Neural cell (in vitro differentiated cells): ENCODE measurements at regions not wholly inside any gene's neighbourhood (a gene's known extent, or its start where the extent isn't known, plus 50 kb on each side); places are given as distances from the start of the nearest gene placed in this dataset.

Source experiments
- H2AFZ ChIP-seq: fragments of 200-600, 300-800 bp; sonication (generic), shearing (Covaris generic); 2 replicates; pipeline ENCODE4 v1.6.0; 2014; ENCODE audit warnings: low read depth, mild to moderate bottlenecking, antibody characterized with exemption, low read length, moderate library complexity
- H3F3A ChIP-seq: fragments of 200-600 bp; shearing (Covaris generic); 2 replicates; pipeline ENCODE4 v1.6.1; 2016; ENCODE audit warnings: mild to moderate bottlenecking, moderate library complexity, mixed read lengths, antibody characterized with exemption, low read length; ENCODE audit not compliant: insufficient read depth, poor library complexity, severe bottlenecking
- H3K27ac ChIP-seq: fragments of 200-600, 300-800 bp; sonication (generic), shearing (Covaris generic); 2 replicates; pipeline ENCODE4 v1.5.1; 2014; ENCODE audit warnings: mild to moderate bottlenecking, low read length, moderate library complexity
- H3K27me3 ChIP-seq: fragments of 300-800, 200-600 bp; sonication (generic), shearing (Covaris generic); 2 replicates; pipeline ENCODE4 v1.6.0; 2014; ENCODE audit warnings: mild to moderate bottlenecking, low read depth, low read length, moderate library complexity; ENCODE audit not compliant: insufficient read depth
- H3K36me3 ChIP-seq: fragments of 300-800, 200-600 bp; sonication (generic), shearing (Covaris generic); 2 replicates; pipeline ENCODE4 v1.5.1; 2014; ENCODE audit warnings: mild to moderate bottlenecking, antibody characterized with exemption, low read length, moderate library complexity; ENCODE audit not compliant: insufficient read depth
- H3K4me2 ChIP-seq: fragments of 300-800, 200-600 bp; sonication (generic), shearing (Covaris generic); 2 replicates; pipeline ENCODE4 v1.6.0; 2014; ENCODE audit warnings: mild to moderate bottlenecking, low read length
- H3K4me3 ChIP-seq: fragments of 300-800, 200-600 bp; sonication (generic), shearing (Covaris generic); 2 replicates; pipeline ENCODE4 v1.5.1; 2014; ENCODE audit warnings: mild to moderate bottlenecking, low read length, moderate library complexity
- H3K79me2 ChIP-seq: fragments of 200-600 bp; shearing (Covaris generic); replicated peaks from 2 replicates; pipeline ENCODE4 v1.6.0; 2014; ENCODE audit warnings: mild to moderate bottlenecking, low read length, moderate library complexity; ENCODE audit not compliant: insufficient read depth
- H3K9ac ChIP-seq: fragments of 300-800, 200-600 bp; sonication (generic), shearing (Covaris generic); 2 replicates; pipeline ENCODE4 v1.6.1; 2016; ENCODE audit warnings: mild to moderate bottlenecking, low read length, mixed read lengths
- H3K9me2 ChIP-seq: fragments of 200-600 bp; shearing (Covaris generic); 2 replicates; pipeline ENCODE4 v1.6.1; 2016; ENCODE audit warnings: mild to moderate bottlenecking, low read length, mixed read lengths; ENCODE audit not compliant: insufficient read depth
- H3K9me3 ChIP-seq: fragments of 200-600, 300-800 bp; sonication (generic), shearing (Covaris generic); 2 replicates; pipeline ENCODE4 v1.6.1; 2016; ENCODE audit warnings: mild to moderate bottlenecking, mixed run types, low read length, moderate library complexity, mixed read lengths
- H4K20me1 ChIP-seq: fragments of 200-600 bp; shearing (Covaris generic); 2 replicates; pipeline ENCODE4 v1.6.1; 2016; ENCODE audit warnings: mild to moderate bottlenecking, mixed run types; ENCODE audit not compliant: insufficient read depth
- CTCF ChIP-seq: fragments of 450-650 bp; IDR thresholded peaks from 2 replicates; pipeline ENCODE4 v1.5.1; 2014; ENCODE audit warnings: antibody characterized with exemption, mild to moderate bottlenecking, moderate library complexity; ENCODE audit not compliant: poor library complexity, severe bottlenecking
- EP300 ChIP-seq: fragments of 450-650 bp; conservative IDR thresholded peaks from 2 replicates; pipeline ENCODE4 v1.6.1; 2014; ENCODE audit warnings: antibody characterized with exemption, mild to moderate bottlenecking, moderate library complexity; ENCODE audit not compliant: poor library complexity, severe bottlenecking
- EZH2 ChIP-seq: fragments of 200-600, 300-800 bp; shearing (Covaris generic), sonication (generic); IDR thresholded peaks from 2 replicates; pipeline ENCODE4 v1.6.1; 2014; ENCODE audit warnings: antibody characterized with exemption, low read length, borderline replicate concordance, mild to moderate bottlenecking; ENCODE audit not compliant: insufficient read depth, poor library complexity, severe bottlenecking
- MXI1 ChIP-seq: fragments of 450-650 bp; conservative IDR thresholded peaks from 2 replicates; pipeline ENCODE4 v1.6.1; 2014; ENCODE audit warnings: antibody characterized with exemption, mild to moderate bottlenecking; ENCODE audit not compliant: poor library complexity, severe bottlenecking
- POLR2AphosphoS5 ChIP-seq: IDR thresholded peaks from 2 replicates; pipeline ENCODE4 v1.6.1; 2012
- RAD21 ChIP-seq: fragments of 450-650 bp; conservative IDR thresholded peaks from 2 replicates; pipeline ENCODE4 v1.6.1; 2014; ENCODE audit warnings: antibody characterized with exemption, mild to moderate bottlenecking, moderate library complexity
- REST ChIP-seq: IDR thresholded peaks from 2 replicates; pipeline ENCODE4 v1.6.1; 2012; ENCODE audit warnings: borderline replicate concordance
- SMC3 ChIP-seq: fragments of 450-650 bp; conservative IDR thresholded peaks from 2 replicates; pipeline ENCODE4 v1.6.1; 2014; ENCODE audit warnings: antibody characterized with exemption, mild to moderate bottlenecking, moderate library complexity; ENCODE audit not compliant: poor library complexity
- TAF1 ChIP-seq: IDR thresholded peaks from 2 replicates; pipeline ENCODE4 v1.6.1; 2012; ENCODE audit warnings: low read depth

- TF ChIP-seq EZH2, result no peak
- no peak for TF ChIP-seq EP300
- no peak for TF ChIP-seq REST
- no peak for TF ChIP-seq POLR2AphosphoS5
- TF ChIP-seq CTCF, result no peak
- no peak for TF ChIP-seq TAF1
- no peak for TF ChIP-seq MXI1
- no peak for TF ChIP-seq SMC3
- no peak for TF ChIP-seq RAD21
- no peaks in the 10 kb centered on the region for H3K36me3 ChIP-seq
- H3K9me2 ChIP-seq, result no peaks in the 10 kb centered on the region
- no peak overlapping the region for H3K4me2 ChIP-seq
- H3K27ac ChIP-seq, result no peak overlapping the region
- no peaks in the 10 kb centered on the region for H3K9me3 ChIP-seq
- no peaks in the 10 kb centered on the region for H3K79me2 ChIP-seq
- no peak overlapping the region for H3K4me3 ChIP-seq
- H3F3A ChIP-seq, result no peaks in the 10 kb centered on the region
- no peaks in the 10 kb centered on the region for H3K27me3 ChIP-seq
- no peaks in the 10 kb centered on the region for H4K20me1 ChIP-seq
- H2AFZ ChIP-seq, result no peak overlapping the region
- no peak overlapping the region for H3K9ac ChIP-seq
Observed at GRCh38 chrX:45508454-45508853, 307.8 kb upstream of the DIPK2B start.

- no peaks in the 10 kb centered on the region for H3K9me2 ChIP-seq
- no peaks in the 10 kb centered on the region for H3K27me3 ChIP-seq
- no peak overlapping the region for H2AFZ ChIP-seq
- no peak overlapping the region for H3K9ac ChIP-seq
- TF ChIP-seq CTCF, result no peak
- no peaks in the 10 kb centered on the region for H3F3A ChIP-seq
- H3K36me3 ChIP-seq, result no peaks in the 10 kb centered on the region
- no peak overlapping the region for H3K4me3 ChIP-seq
- H3K27ac ChIP-seq, result no peak overlapping the region
- H4K20me1 ChIP-seq, result no peaks in the 10 kb centered on the region
- no peaks in the 10 kb centered on the region for H3K79me2 ChIP-seq
- H3K9me3 ChIP-seq, result no peaks in the 10 kb centered on the region
- H3K4me2 ChIP-seq, result no peak overlapping the region
Observed at GRCh38 chrX:45506149-45506730, 305.6 kb upstream of the DIPK2B start.
